NCI-H2196 (cell line): ENCODE measurements at regions not wholly inside any gene's neighbourhood (a gene's known extent, or its start where the extent isn't known, plus 50 kb on each side); places are given as distances from the start of the nearest gene placed in this dataset.

ENCODE experiments used
- DNase-seq: peaks from one replicate; lab custom pipeline; 2025; ENCODE audit not compliant: unreplicated experiment; lab: John Stamatoyannopoulos, UW

DNA sequence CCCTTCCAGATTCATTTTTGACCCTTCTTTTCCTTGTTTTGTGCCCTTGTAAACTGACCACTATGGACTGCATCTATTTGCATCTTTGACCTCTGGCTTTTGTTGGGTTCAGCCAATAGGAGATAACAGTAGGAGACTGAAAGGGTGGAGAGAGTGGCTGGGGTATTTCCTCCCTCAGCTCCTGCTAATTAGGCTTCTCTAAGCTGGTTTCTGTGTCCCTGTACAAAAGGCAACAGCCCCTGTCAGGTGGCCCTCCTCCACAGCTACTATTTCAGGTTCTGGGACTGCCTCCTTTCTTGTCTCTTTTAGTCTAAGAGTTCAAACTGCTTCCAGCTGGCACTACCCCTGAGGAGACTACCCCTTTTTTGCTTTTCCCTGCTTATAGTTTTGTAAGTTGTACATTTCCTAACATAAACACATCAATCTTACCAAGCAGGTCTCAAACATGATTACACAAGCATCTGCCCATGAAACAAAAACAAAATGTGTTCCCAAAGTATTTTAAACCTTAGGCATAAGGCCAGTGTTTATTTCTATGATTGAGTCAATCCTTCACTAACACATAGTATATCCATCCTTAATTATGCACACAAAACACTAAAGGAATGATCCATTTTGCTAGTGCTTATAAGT, 262.0 kb upstream of the TRPM3 start:
- no peak for DNase-seq

DNA sequence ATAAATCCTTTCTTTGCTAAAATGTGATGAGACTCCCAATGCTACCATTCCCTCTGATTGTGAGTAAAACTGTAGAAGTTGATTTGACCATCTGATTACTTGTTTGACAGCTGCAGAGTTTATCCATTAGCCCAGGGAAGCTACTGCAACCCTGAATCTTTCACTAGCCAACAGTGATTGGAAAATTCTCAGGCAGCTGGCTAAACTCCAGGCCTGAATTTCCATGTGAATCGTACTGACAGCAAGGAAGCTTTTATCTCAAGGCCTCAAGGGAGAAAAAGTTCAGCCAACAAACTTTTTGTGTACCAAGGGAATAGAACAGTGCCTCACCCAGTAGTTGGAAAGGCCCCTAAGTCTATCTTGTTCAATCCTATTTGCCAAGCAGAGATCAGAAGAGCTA, 246.7 kb upstream of the TRPM3 start:
- no peak for DNase-seq

DNA sequence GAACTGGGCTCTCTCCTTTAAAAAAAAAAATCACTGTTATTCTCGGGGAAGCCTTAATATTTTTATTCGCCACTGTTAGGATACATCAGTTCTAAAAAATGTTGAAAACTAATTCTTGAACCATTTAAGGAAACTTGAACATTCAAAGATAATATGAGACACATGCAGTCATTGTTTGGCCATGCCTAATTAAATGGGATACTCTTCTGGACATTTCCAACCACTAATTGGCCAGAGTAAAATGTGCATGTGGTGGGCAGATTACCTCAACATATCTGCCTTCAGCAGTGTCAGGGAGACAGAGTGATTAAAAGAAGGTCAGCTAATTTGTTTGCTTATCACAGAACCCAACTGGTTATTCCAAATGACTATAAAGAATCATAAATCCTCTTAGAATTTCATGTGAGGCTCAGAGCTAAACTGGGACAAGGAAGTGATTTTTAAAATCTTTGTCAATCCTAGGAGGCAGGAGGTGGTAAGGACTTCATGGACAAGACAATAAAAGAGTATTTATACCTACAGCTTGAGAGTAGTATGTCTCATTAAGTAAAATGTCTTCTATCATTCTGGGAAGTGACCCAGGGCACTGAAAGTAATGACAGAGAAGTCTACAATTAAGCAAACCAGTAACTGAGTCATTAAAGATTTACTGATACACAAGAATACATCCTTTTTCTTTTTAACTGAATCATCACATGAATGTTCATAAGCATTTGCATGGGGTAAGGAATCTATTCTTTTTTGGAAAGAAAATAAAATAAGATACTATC, 242.9 kb upstream of the TRPM3 start:
- no peak for DNase-seq

DNA sequence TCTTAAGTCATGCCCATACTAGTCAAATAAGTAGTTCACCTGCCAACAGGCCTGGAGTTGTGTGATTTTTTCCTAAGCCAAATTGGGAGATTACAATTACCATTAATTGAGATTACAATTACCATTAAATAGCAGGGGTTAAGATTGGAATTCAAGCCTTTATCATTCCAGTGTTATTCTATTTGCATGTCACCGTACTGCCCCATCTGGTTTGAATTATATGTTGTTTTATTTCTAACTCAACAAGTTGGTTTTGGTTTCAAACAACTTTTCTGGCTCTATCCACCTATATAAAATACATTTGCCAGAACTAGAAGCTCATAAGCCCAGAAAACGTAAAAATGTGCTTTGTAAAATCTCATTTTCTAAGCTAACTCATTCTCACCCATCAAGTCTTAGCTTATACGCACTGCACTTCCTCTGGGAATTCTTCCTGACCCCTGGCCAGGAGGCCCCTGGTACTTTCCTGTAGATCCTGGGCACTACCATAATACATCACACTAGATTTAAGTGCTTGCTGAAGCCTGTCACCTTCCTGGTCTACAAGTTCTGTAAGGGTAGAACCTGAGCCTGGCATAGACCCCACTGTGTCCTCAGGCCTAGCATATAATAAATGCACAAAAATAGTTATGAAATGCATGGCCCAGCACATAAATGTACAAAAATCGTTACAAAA, 242.0 kb upstream of the TRPM3 start:
- DNase-seq: no peak

DNA sequence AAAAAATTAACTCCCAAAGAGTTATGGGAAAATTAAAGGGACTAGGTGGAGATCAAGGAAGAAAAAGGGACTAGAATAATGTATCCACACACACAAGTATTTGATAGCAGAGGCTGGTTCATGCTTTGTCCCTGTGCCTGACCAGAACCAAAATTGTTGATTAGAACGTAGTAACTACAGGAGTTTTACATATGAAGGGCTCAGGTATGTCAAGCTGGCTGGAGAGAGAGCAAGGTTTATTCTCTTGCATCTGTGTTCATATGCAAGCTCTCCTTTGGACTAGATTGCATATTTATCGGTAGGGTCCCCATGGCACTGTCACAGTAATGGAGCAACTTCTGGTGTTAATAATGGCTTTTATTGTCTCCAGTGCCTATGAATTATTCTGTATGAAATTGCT, 239.9 kb upstream of the TRPM3 start:
- DNase-seq: no peak

DNA sequence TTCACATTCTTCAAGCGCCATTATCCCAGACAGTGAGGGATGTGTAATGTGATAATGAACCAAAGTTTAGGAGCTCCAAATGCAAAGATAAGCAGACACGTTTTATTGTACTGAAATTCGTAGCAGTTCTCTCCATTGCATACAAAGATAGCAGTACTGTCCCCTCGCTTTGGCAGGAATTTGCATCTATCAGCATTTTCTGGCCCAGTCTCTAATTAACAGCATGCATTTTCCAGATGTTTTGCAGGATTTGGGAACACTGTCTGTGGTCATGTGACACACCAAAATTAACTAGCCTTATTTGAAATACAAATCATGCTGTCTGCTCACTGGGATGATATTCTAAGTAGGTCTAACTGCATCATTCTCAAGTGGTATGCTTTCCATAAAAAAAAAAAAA, 235.9 kb upstream of the TRPM3 start:
- no peak for DNase-seq

DNA sequence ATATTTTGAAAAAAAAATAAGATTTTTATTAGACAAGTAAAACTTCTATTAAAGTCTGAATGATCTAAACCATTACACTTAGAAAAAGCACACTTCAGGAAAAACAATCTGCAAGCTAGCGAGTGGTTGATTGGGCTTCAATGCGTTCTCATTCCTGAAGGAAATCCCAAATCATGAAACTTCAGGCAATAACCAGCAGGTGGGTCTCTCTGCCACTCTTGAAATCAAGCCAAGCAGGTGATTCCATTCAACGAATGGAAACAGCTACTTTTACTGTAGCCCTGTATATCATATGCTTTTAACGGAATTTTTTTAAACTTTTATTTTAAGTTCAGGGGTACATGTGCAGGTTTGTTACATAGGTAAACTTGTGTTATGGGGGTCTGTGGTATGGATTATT, 234.5 kb upstream of the TRPM3 start:
- DNase-seq: no peak

DNA sequence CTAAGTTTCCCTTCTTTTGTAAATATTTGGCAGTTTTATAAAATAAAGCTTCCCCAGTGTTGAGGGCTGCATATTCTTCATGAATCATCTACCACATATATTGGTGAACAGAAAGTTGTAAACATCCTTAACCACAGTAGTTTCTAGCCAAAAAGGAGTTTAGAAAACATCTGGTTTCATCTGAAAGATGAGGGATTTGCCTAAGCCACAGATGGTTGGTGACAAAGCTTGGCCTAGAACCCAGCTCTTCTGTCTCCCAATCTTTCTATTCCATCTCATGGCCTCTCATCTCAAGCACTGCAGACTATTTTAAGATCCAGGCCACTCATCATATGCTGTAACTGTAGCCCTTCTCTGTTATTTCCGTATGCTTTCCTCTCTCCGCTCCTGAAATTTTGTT, 232.3 kb upstream of the TRPM3 start:
- no peak for DNase-seq

DNA sequence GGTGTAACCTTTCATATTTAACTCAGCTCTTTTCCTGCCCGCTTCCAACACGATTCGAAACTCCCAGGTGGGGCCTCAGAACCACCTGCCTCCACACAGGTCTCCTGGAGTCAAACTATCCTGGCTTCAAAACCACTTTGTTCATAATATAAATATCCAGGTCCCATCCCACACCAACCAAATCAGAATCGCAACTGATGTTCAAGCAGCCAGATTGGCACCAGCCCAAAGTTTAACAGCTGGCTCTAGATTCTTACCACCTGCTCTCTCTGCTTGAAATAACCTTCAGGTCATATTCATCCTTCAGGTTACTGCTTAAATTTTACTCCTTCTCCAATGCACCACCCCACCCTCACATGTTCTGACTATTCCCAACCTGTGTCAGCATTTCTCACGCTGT, 231.4 kb upstream of the TRPM3 start:
- DNase-seq: no peak

DNA sequence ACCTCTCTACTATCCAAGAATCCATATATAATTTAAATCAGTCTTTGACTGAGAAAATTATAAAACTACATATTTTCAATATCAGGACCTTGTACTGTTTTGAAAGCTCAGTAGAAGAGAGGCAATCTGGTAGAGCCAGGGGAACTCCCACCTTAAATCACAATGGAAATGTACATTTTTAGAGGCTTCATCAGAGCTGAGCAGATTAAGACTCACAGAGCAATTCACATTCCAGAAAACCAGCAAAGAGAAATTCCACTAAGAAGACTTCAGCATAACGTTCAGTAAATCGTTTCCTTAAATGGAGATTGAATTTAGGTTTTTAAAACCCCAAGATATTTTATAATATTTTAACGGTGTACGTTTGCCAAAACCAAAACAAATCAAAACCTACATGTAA, 227.8 kb upstream of the TRPM3 start:
- DNase-seq: no peak

DNA sequence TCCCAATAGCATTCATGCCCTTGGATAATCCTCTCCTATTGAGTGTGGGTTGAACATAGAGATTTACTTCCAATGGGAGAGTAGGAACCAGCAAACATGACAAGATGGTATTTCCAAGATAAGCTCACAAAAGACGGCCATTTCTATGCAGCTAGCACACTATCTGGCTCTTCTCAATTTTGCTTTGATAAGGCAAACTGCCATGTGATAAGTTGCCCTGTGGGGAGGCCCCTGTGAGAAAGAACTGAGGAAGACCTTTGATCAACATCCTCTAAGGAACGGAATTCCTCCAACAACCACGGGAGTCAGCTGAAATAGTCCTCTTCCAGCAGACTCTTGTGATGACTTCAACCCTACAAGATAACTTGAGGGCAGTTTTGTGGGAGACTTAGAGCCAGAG, 211.9 kb upstream of the TRPM3 start:
- no peak for DNase-seq

DNA sequence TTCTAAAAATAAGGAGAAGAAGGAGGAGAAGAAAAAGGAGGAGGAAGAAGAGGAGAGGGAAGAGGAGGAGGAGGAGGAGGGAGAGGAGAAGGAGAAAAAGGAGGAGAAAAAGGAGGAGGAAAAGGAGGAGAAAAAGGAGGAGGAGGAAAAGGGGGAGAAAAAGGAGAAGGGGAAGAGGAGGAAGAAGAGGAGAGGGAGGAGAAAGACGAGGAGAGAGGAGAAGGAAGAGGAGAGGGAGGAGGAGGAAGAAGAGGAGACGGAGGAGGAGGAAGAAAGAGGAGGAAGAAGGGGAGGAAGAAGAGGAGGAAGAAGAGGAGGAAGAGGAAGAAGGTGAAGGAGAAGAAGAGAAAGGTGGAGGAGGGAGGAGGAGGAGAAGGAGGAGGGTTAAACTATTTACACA, 210.2 kb upstream of the TRPM3 start:
- DNase-seq: no peak

DNA sequence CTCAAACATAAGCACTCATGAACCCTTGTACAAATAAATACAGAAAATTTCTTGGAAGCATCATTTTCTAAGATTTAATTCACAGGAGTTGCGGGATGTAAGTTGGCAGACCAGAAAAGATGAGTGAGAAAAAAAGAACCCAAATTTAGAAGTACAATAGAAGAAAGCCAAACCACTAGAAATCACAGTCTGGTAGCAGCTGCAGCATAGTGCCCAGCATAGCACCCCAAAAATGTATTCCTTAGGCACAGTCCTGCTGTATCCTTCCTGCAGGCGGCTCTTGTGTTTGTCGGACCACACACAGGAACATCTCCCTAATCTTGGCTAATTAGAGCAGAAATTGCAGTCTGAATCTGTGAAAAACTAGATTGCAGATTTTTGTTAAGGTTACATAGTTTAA, 208.5 kb upstream of the TRPM3 start:
- DNase-seq: no peak

DNA sequence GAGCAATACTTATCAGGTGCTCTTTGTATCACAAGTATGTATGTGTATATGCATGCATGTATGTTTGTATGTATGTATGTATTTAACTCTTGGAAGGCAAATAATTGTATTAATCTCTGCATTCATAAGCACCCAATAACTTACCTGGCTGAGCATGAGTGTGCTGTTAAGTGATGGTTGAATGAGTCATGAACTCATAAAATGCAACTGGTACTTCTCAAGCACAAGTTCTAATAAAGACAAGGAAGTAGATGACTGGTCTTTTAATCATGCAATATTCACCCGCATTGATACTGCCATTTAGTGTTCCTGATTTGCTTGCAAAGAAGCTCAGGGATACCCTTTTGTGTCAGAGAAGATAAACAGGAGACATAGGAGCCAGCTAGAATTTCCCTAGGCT, 204.9 kb upstream of the TRPM3 start:
- no peak for DNase-seq

DNA sequence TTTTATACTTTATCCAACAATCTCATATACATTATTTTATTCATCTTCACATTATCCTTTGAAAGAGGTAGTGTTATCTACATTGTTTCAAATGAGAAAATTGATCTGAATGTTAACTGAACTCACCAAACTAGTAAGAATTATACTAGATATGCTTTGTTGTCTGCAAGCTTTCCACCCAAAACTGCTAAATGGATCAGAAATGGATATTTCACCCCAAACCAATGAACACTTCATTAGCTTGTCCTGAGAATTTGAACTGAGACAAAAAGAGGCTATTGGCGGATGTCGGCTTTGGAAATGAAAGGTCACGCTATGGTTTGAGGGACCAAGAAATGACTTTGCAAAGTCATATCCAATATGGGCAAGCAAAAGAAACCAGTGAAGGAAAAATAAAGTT, 201.9 kb upstream of the TRPM3 start:
- no peak for DNase-seq

DNA sequence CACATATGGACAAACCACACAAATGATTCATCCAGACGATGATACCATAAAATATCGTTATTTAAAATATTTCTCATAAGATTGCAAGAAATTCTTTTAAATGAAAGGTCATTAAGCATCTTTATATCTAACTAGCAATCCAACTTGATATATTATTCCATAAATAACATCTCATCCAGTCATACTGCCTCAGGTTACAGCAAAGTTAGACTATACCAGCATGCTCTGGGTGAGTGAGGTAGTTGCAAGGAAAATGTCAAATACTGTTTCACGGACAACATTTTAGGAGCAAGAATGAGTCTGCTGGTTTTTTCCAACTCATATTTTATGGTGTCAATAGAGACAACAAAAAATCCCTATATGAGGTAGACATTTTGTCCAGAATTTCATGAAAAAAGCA, 200.9 kb upstream of the TRPM3 start:
- no peak for DNase-seq

DNA sequence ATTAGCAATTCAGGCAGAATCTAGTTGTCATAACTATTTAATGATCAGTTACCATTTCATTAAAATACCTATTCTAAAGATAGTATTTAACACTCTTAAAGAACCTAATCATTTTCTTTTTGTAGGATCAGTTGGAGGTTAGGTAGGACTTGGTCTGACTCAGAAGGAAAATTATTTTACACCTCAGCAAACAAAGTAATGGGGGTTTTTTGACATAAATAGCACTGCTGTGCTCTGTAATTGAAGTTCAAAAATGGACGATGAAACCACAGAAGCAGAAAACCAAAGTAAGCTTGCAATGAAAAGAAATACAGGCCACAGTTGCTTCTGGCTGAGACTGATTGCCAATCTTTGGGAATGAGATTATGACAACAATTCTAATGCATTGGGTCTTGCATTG, 187.0 kb upstream of the TRPM3 start:
- DNase-seq: no peak

DNA sequence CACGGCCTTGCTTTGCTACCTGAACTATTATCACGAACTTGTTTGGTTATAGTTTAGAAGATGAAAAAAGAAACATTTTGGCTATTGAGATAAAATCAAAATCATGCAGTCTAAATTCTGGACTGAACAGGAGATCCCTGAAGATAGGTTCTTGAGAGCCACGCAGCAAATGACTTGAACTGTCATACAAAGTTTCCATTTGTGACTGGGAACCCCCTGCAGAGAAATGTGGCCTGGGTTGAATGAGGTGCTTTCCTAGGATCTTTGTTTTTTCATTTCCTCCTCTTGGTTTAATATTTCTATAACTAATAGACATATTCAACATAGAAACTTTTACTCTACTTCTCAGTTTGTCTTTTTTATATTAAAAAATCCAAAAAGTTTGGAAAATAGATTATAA, 184.7 kb upstream of the TRPM3 start:
- DNase-seq: no peak

DNA sequence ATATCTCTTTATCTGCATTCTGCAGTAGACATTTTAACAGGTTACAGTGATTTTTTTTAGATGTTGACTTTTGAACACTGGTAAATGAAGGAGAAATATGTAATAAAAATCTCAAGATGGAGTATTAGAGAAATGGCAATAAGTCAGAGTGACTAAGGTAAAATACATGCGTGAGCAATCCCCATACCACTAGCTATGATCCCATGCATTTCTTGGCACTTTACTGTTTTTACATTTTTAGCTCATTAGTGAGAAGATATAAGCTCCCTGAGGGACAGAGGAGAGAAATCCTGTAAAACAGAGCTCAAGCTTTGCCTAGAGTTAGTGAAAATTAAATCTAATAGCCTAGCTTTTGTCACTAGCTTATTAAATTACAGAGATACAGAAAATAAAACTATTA, 181.9 kb upstream of the TRPM3 start:
- no peak for DNase-seq

DNA sequence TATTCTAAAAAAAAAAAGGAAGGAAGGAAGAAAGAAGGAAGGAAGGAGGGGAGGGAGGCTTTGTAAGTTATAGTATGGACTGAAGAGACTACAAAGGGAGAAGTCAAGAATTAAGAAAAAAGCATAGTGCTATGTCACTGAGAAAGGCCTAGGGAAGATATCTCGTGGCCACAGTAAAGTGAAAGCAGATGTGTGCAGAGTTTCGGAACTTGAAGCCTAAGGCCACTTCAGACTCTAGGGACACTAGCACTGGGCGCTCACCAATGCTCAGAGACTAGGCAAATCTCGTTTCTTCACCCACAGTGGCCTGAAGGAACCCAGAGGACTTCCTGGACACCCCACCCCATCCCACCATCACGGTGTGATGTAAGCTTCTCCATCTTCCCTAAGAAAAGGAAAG, 181.4 kb upstream of the TRPM3 start:
- no peak for DNase-seq

DNA sequence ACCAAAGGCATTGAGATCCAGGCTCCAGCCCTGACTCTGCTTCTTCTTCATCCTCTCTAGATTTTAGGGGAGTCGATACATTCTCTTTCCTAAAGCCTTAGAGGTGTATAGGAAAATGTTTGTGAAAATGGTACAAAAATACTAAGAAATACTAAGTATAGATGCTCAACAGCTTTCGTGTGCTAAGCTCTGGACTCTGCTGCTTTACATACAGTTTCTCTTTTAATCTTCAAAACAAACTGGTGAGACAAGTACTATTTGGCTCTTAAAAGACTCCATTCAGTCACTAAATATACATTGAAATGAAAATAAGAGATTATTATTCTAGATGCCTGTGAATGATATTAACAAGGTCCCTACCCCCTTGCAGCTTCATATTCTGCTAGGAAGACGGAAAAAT, 174.5 kb upstream of the TRPM3 start:
- no peak for DNase-seq

DNA sequence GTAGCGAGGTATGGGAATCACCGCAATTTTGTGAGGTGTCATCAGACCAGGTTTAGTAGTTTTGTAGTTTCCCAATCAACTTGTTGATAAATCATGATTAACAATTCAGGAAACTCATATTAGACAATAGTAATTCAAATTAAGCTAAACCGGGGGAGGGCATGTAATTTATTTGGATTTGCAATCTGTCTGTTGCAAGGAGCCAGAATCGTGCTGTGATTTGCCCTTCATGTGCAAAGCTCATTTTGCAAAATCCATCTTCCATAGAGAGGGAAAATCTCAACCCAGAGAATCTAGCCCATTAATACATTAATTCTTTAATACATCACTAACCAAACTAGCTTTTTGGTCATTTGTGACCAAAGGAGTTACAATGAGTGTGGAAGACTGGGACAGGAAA, 164.7 kb upstream of the TRPM3 start:
- DNase-seq: no peak
